OCI-LY7 (cell line): ENCODE measurements at regions not wholly inside any gene's neighbourhood (a gene's known extent, or its start where the extent isn't known, plus 50 kb on each side); places are given as distances from the start of the nearest gene placed in this dataset.

Source experiments
- BruUV-seq: library from RNA; stranded (reverse); fragments of 400-500 nt; replicated peaks from 2 replicates; lab custom pipeline; 2021; lab: Mats Ljungman, UMichigan
- CTCF ChIA-PET: fragments of 300-600 bp; sonication (Branson Sonifier 250); formaldehyde crosslinking; loops from one replicate; lab custom pipeline; 2022; ENCODE audit warnings: antibody characterized with exemption; ENCODE audit not compliant: unreplicated experiment; lab: Charles Lee
- POLR2A ChIA-PET: fragments of 300-600 bp; sonication (Branson Sonifier 250); formaldehyde crosslinking; loops from one replicate; lab custom pipeline; 2022; ENCODE audit warnings: antibody characterized with exemption; lab: Charles Lee
- DNase-seq: peaks from one replicate; pipeline ENCODE4 v3.0.0-alpha.2; 2015; ENCODE audit warnings: low spot score
- H2AFZ ChIP-seq: fragments of 200-600 bp; sonication (generic), shearing (Covaris generic); 2 replicates; pipeline ENCODE4 v1.6.1; 2014; ENCODE audit warnings: mild to moderate bottlenecking, antibody characterized with exemption, low read length, moderate library complexity
- H3K27ac ChIP-seq: fragments of 200-600 bp; sonication (generic); 2 replicates; pipeline ENCODE4 v1.5.1; 2014; ENCODE audit warnings: mixed run types, low read depth, mild to moderate bottlenecking, moderate library complexity, low read length, inconsistent platforms; ENCODE audit not compliant: poor library complexity, severe bottlenecking
- H3K36me3 ChIP-seq: fragments of 200-600 bp; sonication (generic); 2 replicates; pipeline ENCODE4 v1.6.1; 2014; ENCODE audit warnings: mild to moderate bottlenecking, antibody characterized with exemption, low read length, moderate library complexity, mixed read lengths; ENCODE audit not compliant: insufficient read depth
- H3K4me1 ChIP-seq: fragments of 200-600 bp; sonication (generic); 2 replicates; pipeline ENCODE4 v1.5.1; 2014; ENCODE audit warnings: mild to moderate bottlenecking, low read length; ENCODE audit not compliant: insufficient read depth, poor library complexity, severe bottlenecking
- H3K4me2 ChIP-seq: fragments of 200-600 bp; sonication (generic); 2 replicates; pipeline ENCODE4 v1.6.1; 2014; ENCODE audit warnings: mild to moderate bottlenecking, low read length
- H3K4me3 ChIP-seq: fragments of 200-600 bp; sonication (generic); 2 replicates; pipeline ENCODE4 v1.5.1; 2014; ENCODE audit warnings: mild to moderate bottlenecking, low read depth, low read length; ENCODE audit not compliant: poor library complexity, severe bottlenecking
- H3K79me2 ChIP-seq: fragments of 200-600 bp; sonication (generic); 2 replicates; pipeline ENCODE4 v1.6.1; 2016; ENCODE audit warnings: low read depth, mild to moderate bottlenecking, low read length, moderate library complexity, mixed read lengths; ENCODE audit not compliant: insufficient read depth
- H3K9me2 ChIP-seq: fragments of 200-600 bp; sonication (generic); 2 replicates; pipeline ENCODE4 v1.6.1; 2016; ENCODE audit warnings: mild to moderate bottlenecking, low read length, mixed read lengths; ENCODE audit not compliant: insufficient read depth
- H3K9me3 ChIP-seq: fragments of 200-600 bp; sonication (generic); 2 replicates; pipeline ENCODE4 v1.6.1; 2014; ENCODE audit warnings: mild to moderate bottlenecking, mixed run types, low read length, mixed read lengths
- H4K20me1 ChIP-seq: fragments of 200-600 bp; sonication (generic); 2 replicates; pipeline ENCODE4 v1.6.1; 2014; ENCODE audit warnings: mild to moderate bottlenecking, antibody characterized with exemption, low read length, moderate library complexity, mixed read lengths; ENCODE audit not compliant: insufficient read depth
- CTCF ChIP-seq: fragments of 200-600 bp; sonication (generic); conservative IDR thresholded peaks from 2 replicates; pipeline ENCODE4 v1.5.1; 2014; ENCODE audit warnings: mild to moderate bottlenecking, antibody characterized with exemption, low read length, moderate library complexity, mixed read lengths
- EZH2phosphoT487 ChIP-seq: fragments of 200-600 bp; sonication (generic); IDR thresholded peaks from 2 replicates; pipeline ENCODE4 v1.6.1; 2018; ENCODE audit warnings: low read depth, borderline replicate concordance, mild to moderate bottlenecking, mixed run types, antibody characterized with exemption, low read length, moderate library complexity, mixed read lengths
- intact Hi-C: fragments of 100-400 bp; cut with micrococcal nuclease; formaldehyde crosslinking; loops from one replicate; pipeline ENCODE4 v1.10.0; 2022; ENCODE audit not compliant: unreplicated experiment

- CTCF ChIA-PET = no interaction called here
- H3K4me2 ChIP-seq = no peak overlapping the region
Observed at GRCh38 chr4:132651196-132651595, 497.9 kb upstream of the PCDH10 start.

GRCh38 chr4:132660181-132660580, 488.9 kb upstream of the PCDH10 start:
- no peak for TF ChIP-seq CTCF
- TF ChIP-seq EZH2phosphoT487 = no peak
- intact Hi-C loops = no loop called here
- CTCF ChIA-PET = no interaction called here
- H3K36me3 ChIP-seq = no peaks in the 10 kb centered on the region
- no peaks in the 10 kb centered on the region for H4K20me1 ChIP-seq
- no peaks in the 10 kb centered on the region for H3K4me1 ChIP-seq
- POLR2A ChIA-PET = interaction anchor here (0.6 to 0.7 kb wide), 2 partner anchors 610 to 1563 kb away, joined by 3 to 5 read pairs; no protein-coding TSS in a partner anchor
- no peaks in the 10 kb centered on the region for H3K9me2 ChIP-seq
- H2AFZ ChIP-seq = no peak overlapping the region
- H3K4me2 ChIP-seq = no peak overlapping the region
- peaks cover 7% of the 10 kb centered on the region; the same call in 1 of the 2 replicates for H3K9me3 ChIP-seq
- BruUV-seq = no TSS peak
- DNase-seq = no peak
- H3K79me2 ChIP-seq = no peaks in the 10 kb centered on the region
- H3K27ac ChIP-seq = no peak overlapping the region
- no peak overlapping the region for H3K4me3 ChIP-seq

More at GRCh38 chr4:132651196-132651595, 497.9 kb upstream of the PCDH10 start:
- H4K20me1 ChIP-seq = no peaks in the 10 kb centered on the region
- POLR2A ChIA-PET = no interaction called here
- H3K4me3 ChIP-seq = no peak overlapping the region
- intact Hi-C loops = no loop called here
- no peaks in the 10 kb centered on the region for H3K9me2 ChIP-seq
- no peaks in the 10 kb centered on the region; the same call in 1 of the 2 replicates for H3K9me3 ChIP-seq
- BruUV-seq = no TSS peak
- no peak overlapping the region for H2AFZ ChIP-seq
- H3K27ac ChIP-seq = no peak overlapping the region
- TF ChIP-seq CTCF = no peak
- TF ChIP-seq EZH2phosphoT487 = no peak
- no peaks in the 10 kb centered on the region for H3K4me1 ChIP-seq
- H3K36me3 ChIP-seq = no peaks in the 10 kb centered on the region; the same call in 1 of the 2 replicates
- H3K79me2 ChIP-seq = no peaks in the 10 kb centered on the region; the same call in 1 of the 2 replicates
- no peak for DNase-seq

GRCh38 chr4:132662456-132662855, 486.6 kb upstream of the PCDH10 start:
- no peaks in the 10 kb centered on the region for H3K4me1 ChIP-seq
- ChIA-PET CTCF (no interaction called here), POLR2A (no interaction called here)
- no peak overlapping the region for H2AFZ ChIP-seq
- no peak for DNase-seq
- no peaks in the 10 kb centered on the region for H4K20me1 ChIP-seq
- H3K27ac ChIP-seq = no peak overlapping the region
- H3K4me2 ChIP-seq = no peak overlapping the region
- BruUV-seq = no TSS peak
- intact Hi-C loops = no loop called here
- no peak for TF ChIP-seq EZH2phosphoT487
- no peak for TF ChIP-seq CTCF
- H3K9me3 ChIP-seq = peaks cover 4% of the 10 kb centered on the region; the same call in 1 of the 2 replicates
- no peak overlapping the region for H3K4me3 ChIP-seq
- H3K36me3 ChIP-seq = no peaks in the 10 kb centered on the region
- no peaks in the 10 kb centered on the region for H3K79me2 ChIP-seq
- no peaks in the 10 kb centered on the region for H3K9me2 ChIP-seq
